ENCODE measurements at regions not wholly inside any gene's neighbourhood (a gene's known extent, or its start where the extent isn't known, plus 50 kb on each side); places are given as distances from the start of the nearest gene placed in this dataset.

GRCh38 chrX:125101971-125102755 lies 217.5 kb upstream of the TEX13C start:
- TF ChIP-seq, protein P1, sequence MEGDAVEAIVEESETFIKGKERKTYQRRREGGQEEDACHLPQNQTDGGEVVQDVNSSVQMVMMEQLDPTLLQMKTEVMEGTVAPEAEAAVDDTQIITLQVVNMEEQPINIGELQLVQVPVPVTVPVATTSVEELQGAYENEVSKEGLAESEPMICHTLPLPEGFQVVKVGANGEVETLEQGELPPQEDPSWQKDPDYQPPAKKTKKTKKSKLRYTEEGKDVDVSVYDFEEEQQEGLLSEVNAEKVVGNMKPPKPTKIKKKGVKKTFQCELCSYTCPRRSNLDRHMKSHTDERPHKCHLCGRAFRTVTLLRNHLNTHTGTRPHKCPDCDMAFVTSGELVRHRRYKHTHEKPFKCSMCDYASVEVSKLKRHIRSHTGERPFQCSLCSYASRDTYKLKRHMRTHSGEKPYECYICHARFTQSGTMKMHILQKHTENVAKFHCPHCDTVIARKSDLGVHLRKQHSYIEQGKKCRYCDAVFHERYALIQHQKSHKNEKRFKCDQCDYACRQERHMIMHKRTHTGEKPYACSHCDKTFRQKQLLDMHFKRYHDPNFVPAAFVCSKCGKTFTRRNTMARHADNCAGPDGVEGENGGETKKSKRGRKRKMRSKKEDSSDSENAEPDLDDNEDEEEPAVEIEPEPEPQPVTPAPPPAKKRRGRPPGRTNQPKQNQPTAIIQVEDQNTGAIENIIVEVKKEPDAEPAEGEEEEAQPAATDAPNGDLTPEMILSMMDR (IDR thresholded peaks at IDR 0.05), result no peak
- TF ChIP-seq POLR2A (IDR thresholded peaks at IDR 0.05), result no peak
